HEK293 (cell line): ENCODE measurements at regions not wholly inside any gene's neighbourhood (a gene's known extent, or its start where the extent isn't known, plus 50 kb on each side); places are given as distances from the start of the nearest gene placed in this dataset.

Experiments used
- PRDM4 ChIP-seq: fragments of 450-650 bp; formaldehyde crosslinking; IDR thresholded peaks from 2 replicates; pipeline ENCODE4 v1.5.1; 2017; ENCODE audit warnings: missing biosample characterization, missing genetic modification characterization
- ZIC2 ChIP-seq: fragments of 450-650 bp; formaldehyde crosslinking; IDR thresholded peaks from 2 replicates; pipeline ENCODE4 v1.5.1; 2016; ENCODE audit warnings: missing biosample characterization, missing genetic modification characterization
- ZNF239 ChIP-seq: fragments of 450-650 bp; formaldehyde crosslinking; IDR thresholded peaks from 2 replicates; pipeline ENCODE4 v1.5.1; 2016; ENCODE audit warnings: missing biosample characterization, missing genetic modification characterization
- ZNF274 ChIP-seq, 2 experiments: fragments of 200-500 bp in 1 of 2; fragments of 450-650 bp in 1 of 2; sonication (Bioruptor generic) in 1 of 2; formaldehyde crosslinking in 1 of 2; IDR thresholded peaks; 2 replicates each; pipeline versions ENCODE4 v1.5.1 to v1.6.1; 2014 to 2016; ENCODE audit warnings: borderline replicate concordance in 1 of 2, inconsistent platforms in 1 of 2, low read length in 1 of 2, missing biosample characterization in 1 of 2, missing genetic modification characterization in 1 of 2
- ZNF548 ChIP-seq: fragments of 450-650 bp; formaldehyde crosslinking; IDR thresholded peaks from 2 replicates; pipeline ENCODE4 v1.5.1; 2016; ENCODE audit warnings: missing biosample characterization, missing genetic modification characterization
- ZNF692 ChIP-seq: fragments of 450-650 bp; formaldehyde crosslinking; IDR thresholded peaks from 2 replicates; pipeline ENCODE4 v1.5.1; 2016; ENCODE audit warnings: missing biosample characterization, missing genetic modification characterization
- ZNF830 ChIP-seq: fragments of 450-650 bp; IDR thresholded peaks from 2 replicates; pipeline ENCODE4 v1.5.0; 2018; ENCODE audit warnings: missing biosample characterization, missing genetic modification characterization, low read depth, mild to moderate bottlenecking, moderate library complexity
- TF ChIP-seq, protein P1 (sequence below): fragments of 450-650 bp; formaldehyde crosslinking; IDR thresholded peaks from 2 replicates; pipeline ENCODE4 v1.5.1; 2016; ENCODE audit warnings: missing biosample characterization, missing genetic modification characterization

GRCh38 chrX:37956223-37956622 lies 50.1 kb upstream of the SYTL5 start:
- TF ChIP-seq, protein P1, sequence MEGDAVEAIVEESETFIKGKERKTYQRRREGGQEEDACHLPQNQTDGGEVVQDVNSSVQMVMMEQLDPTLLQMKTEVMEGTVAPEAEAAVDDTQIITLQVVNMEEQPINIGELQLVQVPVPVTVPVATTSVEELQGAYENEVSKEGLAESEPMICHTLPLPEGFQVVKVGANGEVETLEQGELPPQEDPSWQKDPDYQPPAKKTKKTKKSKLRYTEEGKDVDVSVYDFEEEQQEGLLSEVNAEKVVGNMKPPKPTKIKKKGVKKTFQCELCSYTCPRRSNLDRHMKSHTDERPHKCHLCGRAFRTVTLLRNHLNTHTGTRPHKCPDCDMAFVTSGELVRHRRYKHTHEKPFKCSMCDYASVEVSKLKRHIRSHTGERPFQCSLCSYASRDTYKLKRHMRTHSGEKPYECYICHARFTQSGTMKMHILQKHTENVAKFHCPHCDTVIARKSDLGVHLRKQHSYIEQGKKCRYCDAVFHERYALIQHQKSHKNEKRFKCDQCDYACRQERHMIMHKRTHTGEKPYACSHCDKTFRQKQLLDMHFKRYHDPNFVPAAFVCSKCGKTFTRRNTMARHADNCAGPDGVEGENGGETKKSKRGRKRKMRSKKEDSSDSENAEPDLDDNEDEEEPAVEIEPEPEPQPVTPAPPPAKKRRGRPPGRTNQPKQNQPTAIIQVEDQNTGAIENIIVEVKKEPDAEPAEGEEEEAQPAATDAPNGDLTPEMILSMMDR, result no peak
- TF ChIP-seq ZNF239 (tag by site-specific recombination), result no peak
- TF ChIP-seq ZNF692, result no peak
- TF ChIP-seq ZNF274 (IDR thresholded peaks at IDR 0.05; ENCODE audit: low read length), result no peak
- no peak for TF ChIP-seq ZNF274 (tag by site-specific recombination; IDR thresholded peaks at IDR 0.05; ENCODE audit: borderline replicate concordance)
- TF ChIP-seq ZIC2 (tag by site-specific recombination), result no peak
- no peak for TF ChIP-seq ZNF830 (tag by site-specific recombination)
- no peak for TF ChIP-seq ZNF548 (tag by site-specific recombination)
- no peak for TF ChIP-seq PRDM4 (tag by site-specific recombination)
